HG03196 (cell line): ENCODE measurements at regions not wholly inside any gene's neighbourhood (a gene's known extent, or its start where the extent isn't known, plus 50 kb on each side); places are given as distances from the start of the nearest gene placed in this dataset.

Experiments used
- ATAC-seq: cut with Tn5 transposase; IDR thresholded peaks from one replicate; pipeline ENCODE4 v1.9.1; 2021; ENCODE audit not compliant: unreplicated experiment

DNA sequence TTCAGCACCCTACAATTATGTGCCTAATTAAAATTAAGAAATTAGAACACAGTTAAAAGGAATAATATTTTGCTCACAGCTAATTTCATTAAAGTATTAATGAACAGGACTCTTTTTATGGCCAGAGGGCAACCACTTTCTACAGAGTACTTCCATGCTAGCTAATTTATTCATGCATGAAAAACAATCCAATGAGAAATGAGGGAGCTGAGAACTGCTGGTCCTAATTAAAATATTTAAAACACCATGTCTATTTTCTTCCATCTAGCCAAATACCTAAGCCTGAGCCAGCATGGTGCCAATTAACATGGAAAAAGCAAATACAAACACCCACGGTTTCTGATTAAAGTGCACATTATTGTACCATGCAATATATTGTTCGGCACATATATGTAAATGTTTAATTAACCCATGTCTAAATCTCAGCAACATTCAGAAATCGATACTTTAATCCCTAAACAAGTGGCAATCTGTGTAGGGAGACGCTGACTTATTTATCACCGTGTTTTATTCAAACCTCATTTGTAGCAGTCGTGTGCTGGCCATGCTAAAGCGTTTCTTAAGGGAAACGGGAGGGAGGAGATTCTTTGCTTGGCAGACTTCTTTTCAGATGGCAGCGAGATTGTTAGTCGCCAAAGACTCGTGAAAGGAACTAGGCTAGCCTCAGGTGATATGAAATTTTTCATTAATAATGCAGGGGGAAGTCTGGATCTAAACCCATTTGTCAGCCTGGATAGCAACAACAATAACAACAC lies 193.5 kb downstream of the ANXA2 start:
- ATAC-seq: no peak

DNA sequence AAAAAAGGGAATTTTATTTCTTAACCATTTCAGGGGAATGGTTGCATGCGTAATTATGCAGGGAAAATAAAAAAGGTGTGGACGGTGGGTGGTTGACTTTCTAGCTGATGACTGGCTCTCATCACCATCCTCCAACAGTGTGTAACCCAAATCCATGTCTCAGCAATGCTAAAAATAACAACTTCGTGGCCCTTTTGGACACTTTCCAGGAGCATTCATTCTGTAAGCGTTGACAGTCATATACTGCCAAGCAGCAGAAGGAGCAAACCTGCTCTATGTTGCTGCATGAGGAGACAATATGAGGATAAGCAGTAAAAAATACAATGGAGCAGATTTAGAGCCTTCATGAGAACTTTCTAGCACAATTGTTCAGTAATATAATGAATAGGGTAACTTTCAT lies 189.1 kb downstream of the ANXA2 start:
- no peak for ATAC-seq

DNA sequence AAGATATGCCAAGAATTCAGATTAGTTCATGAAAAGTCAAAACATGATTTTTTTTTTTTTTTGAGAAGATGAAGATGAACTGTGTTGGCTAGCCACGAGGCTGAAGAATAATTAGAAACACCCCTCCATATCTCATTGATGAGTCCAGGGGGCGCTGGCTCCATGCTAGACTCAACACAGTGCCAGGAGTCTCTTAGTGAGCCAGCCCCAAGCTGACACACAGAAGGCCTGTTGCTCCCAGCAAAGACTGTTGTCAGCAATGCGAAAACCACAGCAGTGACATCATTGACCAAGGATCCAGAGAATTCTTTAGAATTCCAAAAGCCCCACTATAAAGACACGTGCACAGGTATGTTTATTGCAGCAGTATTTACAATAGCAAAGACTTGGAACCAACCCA lies 185.2 kb downstream of the ANXA2 start:
- no peak for ATAC-seq

DNA sequence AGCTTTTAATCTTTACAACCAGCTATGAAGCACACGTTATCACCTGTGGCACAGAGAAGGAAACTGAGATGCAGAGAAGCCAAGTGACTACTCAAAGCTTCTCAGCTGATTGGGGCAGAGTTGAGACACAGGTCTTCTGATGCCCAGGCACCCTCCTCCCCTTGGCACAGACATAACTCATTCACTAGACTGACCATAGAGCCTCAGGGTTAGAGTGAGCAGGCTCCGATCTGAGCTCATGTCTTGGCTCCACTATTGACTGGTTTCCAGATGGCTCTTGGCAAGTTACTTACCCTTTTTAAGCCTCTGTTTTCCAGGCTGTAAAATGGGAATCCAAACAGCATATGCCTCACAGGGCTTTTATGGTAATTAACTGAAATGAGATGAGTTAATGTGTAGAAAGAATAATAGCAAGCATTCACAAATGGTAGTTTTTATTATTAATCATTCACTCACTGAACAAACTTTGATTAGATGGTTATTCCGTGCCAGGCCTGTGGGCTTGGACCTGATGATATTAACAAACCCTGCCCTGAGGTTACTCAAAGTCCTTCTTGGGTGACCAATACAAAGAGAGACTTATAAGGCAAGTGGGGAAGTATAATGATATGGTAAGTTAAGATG lies 184.3 kb downstream of the ANXA2 start:
- no peak for ATAC-seq

DNA sequence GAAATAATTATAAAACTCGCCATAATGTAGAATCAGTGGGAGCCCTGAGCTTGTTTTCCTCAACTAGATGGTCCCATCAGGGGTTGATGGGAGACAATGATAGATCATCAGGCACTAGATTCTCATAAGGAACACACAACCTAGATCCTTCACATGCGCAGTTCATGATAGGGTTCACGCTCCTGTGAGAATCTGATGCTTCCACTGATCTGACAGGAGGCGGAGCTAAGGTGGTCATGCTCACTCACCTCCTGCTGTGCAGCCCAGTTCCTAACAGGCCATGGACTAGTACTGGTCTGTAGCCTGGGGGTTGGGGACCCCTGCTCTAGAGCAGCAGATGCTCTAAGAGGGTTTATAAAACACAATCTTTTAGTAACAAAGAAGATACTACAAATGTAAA lies 183.6 kb downstream of the ANXA2 start:
- ATAC-seq: no peak

DNA sequence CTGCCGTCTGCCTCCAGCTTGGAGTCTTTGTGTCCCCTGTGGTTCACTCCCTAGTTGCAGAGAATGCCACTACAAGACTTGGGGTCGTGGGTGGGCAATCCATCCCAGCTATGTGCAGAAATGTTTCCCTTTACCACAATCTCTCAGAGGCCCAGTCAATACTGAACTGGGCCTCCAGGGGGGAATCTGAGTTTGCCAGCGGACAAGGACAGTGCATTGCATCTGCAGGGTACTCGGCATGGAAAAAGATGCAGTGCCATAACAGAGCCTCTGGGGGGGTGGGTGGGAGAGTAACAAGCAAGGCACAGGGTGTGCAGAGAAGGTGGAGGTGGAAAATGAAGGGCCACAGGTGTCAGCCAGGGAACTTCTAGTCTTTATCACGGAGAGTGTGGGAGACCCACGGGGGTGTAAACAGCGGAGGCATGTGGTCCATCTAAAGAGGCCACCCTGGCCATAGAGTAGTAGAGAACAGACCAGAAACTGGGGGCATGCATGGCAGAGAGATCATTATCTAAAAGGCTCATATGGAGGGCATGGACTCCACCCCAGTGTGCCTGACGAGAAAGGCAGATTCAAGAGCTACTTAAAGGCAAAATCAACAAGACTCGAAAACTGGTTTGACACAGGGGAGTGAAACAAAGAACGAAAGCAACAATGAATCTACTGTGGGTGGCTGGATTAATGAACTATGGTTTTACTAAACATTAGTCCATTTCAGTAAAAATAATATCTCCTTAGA lies 182.4 kb downstream of the ANXA2 start:
- no peak for ATAC-seq

DNA sequence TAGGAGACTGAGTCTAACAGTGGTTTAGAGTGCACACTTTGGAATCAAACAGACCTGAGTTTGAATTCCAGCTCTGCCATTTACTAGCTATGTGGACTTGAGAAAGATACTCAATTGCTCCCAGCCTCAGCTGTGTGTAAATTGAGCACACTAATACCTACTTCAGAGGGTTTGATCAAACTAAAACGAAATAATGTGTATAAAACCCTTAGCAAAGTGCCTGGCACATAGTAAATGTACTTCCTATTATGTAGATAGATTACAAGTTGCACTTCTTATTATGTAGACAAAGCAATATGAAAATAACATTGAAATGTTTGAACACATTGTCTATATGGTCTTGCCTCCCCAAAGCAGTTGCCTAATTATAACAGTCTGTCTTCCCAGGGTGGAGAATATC lies 180.6 kb downstream of the ANXA2 start:
- ATAC-seq: no peak

DNA sequence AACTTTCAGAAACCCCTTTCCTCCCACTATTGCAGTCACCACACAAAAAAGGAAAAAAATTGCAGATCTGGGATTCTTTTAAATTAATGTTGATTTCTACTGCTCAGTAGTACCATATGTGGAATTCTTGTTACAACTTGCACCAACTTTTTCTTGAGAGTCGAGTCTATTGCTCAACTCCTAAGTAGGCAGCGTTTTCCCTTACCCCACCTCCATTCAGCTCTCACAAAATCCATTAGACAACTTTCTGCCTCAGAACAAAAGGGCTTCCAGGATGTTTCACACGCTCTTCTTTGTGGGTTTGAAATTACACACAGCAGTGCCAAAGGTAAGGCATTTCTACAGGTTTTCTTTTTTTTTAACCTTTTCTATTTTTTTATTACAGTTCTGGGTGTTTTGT lies 179.5 kb downstream of the ANXA2 start:
- ATAC-seq: no peak

DNA sequence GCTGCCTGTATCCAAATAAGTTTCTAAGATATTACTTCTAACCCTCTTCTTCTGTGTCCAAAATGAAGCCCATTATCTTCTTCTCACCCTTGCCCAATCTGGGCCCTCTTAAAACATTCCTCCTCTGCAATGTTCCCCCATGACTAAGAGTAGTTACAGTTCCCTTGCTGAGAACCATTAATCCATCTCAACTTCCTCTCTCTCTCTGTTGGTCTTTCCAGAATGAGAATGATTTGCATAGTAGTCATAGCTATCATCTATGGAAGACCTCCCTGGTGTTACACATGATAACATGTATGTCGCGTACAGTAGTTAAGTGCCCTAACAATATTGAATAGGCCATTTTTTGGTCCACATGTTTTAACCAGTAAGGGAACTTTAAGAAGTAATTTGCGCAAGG lies 177.9 kb downstream of the ANXA2 start:
- no peak for ATAC-seq

DNA sequence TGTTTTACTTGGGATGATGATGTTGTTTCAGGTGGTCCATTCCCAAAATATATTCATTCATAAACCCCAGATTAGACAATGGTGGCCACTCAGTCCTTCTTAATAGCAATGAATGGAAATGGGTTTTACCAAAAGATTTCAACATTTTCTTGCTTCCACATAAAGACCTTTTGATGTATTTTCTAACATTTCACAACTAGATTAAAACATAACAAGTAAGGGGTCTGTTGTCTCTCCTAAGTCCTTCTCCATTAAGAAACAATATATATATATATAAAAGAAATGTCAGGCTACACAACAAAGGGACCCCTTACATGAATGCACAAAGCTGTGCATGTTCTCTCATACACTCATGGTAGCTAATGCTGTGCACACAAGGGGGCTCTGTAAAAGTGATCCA lies 176.4 kb downstream of the ANXA2 start:
- no peak for ATAC-seq

DNA sequence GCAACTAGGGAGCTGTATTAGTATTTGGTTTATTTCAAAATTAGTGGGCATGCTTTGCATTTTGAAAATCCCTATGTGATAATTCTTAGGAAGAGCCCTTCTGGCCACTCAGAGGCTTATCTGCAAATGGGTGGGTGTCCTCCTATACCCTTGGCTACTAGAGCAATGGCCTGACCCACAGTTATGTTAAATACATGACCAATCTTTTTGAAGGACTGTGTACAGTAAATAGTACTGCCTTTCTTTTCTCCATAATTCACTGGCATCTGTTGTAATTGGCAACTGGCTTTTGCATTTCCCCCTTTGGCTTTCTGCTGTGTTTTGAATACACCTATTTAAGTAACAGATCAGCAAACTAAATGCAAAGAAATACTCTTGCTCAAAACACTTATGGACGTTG lies 175.4 kb downstream of the ANXA2 start:
- no peak for ATAC-seq

DNA sequence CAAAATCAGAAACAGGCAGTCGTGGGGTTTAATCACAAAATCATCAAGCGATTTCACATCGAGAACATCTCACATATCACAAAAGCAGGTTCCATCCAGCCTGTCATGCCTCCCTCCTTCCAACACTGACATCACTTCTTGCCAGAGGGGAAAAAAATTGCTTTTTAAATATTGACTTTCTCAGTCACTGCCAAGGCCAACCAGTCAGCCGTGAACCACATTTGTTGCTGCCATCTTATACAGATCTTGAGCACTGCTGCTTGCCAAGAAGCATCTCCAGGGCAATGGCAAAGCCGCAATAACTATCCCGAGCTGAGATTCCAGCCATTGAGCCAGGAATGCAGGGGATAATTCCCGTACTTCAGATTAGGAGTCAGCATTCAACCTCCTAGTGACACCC lies 174.6 kb downstream of the ANXA2 start:
- ATAC-seq: no peak

DNA sequence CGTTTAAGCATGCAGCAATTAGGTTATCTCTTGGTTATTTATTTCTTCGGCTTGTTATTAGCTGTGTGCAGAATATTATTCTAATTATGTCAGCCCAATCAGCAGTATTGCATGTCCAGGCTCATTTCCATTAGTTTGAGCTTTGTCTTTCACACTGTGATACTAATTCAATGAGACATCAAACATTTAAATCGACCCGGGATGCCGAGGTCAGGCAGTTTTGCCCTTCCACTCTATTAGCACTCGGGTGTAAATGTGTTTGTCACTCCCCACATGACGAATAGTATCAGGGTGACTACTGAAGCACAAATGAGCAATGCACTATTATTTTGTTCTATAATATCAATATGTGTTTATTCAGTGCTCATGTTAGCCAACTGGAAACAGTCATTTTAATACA lies 170.9 kb downstream of the ANXA2 start:
- no peak for ATAC-seq

DNA sequence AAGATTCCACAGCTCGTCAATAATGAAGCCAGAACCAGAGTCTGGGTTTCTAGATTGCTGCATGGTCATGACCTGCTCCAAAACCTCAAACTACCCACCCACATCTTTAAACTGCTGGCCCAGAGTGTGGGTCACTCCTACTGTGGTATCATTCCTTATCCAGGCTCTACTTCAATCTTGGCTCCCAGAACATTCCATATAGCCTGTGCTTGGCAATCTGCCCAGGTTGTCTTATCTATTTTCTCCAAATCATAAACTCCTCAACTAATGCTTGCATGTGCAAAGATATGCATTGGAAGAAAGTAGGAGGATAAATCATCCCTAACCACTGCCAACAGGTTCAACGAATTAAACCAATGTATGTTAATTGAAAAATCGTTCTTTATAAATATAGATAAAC lies 169.7 kb downstream of the ANXA2 start:
- no peak for ATAC-seq

DNA sequence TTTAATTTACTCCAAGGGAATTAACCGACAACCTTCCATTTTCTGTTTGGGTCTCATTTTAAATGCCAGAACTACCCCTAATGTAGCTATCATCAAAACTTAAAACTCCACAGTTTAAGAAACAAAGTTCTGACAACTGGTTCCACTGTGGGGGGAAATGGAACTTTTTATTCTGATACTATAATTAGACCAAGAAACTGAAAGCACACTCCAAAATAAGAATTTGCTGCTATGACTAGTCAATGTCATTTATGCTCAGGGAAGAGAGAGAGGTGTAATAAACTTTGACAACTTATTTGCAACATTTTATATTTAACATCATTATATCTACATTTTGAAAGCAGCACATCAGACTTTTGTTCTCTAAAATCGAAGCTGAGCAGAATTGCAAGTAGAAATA lies 169.2 kb downstream of the ANXA2 start:
- no peak for ATAC-seq

DNA sequence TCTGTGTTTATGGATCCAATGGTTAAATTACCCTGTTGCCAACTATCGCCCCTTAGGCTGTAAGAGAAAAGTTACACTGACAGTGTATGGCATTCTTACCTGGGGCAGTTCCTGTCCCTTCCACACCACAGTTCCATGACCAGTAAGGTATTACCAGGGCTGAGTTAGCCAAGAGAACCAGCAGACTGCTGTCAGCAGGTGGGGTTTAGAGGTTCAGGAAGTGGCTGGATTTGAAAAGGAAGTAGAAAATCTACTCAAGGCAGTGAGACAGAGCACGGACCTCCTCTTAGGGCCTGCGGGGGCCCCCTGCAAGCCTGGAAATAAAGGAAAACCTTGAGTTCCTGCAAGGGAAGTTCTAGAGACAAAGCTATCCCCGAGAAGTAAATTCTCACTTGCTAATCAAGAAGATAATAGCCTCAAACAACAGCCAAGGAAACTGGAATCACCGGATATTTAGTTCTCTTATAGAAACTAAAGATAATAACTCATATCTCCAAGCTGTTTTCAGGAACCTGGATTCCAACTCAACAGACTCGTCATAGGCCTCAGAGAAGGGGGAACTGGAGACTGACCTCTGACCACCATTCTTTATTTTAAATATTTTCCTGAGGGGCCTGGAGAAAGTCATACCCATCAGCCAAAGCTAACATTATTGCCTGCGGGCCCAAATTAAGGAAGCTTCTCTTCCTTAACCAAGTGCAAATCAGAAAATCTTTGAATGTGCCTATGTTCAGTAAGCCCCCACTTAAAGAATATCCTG lies 161.7 kb downstream of the ANXA2 start:
- ATAC-seq: no peak

DNA sequence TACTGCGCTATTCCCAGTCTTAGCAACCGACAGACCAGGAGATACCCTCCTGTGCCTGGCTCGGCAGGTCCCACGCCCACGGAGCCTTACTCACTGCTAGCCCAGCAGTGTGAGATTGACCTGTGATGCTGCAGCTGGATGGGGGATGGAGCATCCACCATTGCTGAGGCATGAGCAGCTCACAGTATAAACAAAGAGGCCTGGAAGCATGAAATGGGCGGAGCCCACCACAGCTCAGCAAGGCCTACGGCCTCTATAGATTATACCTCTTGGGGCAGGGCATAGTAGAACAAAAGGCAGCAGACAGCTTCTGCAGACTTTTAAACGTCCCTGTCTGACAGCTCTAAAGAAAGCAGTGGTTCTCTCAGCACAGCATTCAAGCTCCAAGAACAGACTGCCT lies 160.3 kb downstream of the ANXA2 start:
- no peak for ATAC-seq

DNA sequence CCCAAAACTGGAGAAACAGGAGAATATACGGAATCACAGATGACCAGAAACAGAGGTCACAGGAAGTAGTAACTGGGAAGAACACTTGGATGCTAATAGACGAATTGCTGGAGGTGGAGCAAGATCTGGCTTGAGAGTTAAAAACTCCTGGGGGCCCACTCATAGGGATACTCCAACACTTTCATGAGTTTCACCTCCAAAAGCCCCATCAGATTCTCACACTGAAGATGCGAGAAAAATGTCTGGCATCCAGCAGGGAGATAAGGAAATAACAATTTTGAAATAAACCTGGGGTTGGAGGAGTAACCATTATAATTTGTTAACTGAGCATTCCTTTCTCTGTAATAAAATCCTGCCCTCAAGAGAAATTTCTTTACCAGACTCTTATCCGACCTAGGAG lies 154.0 kb downstream of the ANXA2 start:
- no peak for ATAC-seq

DNA sequence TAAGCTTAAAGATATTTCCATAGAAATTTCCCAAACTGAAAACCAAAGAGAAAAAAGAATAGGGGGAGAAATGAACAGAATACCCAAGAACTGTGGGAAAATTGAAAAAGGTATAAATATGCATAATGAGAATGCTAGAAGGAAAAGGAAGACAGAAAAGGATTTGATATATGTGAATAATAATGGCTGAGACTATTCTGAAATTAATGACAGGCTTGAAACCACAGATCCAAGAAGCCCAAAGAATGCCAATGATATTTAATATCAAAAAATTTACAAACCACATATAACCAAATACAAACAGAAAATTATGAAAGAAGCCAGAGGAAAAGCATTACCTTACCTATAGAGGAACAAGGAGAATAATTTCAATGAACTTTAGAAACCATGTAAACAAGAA lies 153.0 kb downstream of the ANXA2 start:
- no peak for ATAC-seq

DNA sequence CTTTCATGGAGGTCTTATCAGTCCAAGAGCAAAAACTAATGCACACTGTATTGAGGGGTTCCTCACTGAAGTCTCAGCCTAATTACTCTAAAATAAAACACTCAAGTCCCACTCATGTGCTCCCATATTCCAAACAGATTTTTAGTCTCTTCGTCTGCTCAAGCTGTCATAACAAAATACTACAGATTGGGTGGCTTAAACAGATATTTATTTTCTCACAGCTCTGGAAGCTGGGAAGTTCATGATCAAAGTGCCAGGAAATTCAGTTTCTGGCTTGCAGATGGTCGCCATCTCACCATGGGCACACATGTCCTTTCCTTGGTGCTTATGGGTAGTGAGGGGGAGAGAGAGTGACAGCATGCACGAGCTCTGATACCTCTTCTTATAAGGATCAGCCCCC lies 147.5 kb downstream of the ANXA2 start:
- no peak for ATAC-seq

DNA sequence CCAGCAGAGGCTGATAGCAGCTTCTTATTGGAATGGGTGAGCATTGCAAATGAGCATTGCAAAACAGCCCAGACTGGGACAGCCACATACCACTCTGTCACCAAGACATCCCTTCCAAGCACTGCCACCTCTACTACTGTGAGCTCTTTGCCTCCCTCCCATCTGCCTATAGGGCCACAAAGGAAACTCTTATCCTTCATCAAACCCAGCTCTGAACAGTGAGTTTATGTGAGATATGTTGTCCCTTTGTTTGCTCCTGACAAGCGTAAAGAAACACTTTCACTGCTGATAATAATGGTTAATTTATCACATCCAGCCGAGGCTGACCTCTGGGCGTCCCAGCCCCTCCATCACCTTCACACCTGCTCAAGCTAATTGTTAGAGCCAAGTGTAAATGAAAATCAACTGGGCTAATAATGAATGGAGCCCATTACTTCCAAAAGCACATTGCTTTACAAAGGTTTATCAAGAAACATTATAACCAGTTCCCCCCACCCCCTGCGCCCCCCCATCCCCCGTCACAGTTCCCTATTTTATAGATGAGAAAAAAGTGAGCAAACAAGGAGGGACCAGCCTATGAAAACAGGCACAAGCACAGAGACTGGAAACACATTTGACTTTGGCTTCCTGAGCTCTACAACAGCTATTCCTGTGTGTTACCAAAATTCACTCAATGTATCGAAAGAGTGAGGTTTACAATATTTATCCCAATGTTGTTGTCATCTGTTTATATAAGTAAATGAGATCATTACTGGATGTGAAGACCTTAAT lies 146.3 kb downstream of the ANXA2 start:
- ATAC-seq: no peak
